ENCODE measurements at regions not wholly inside any gene's neighbourhood (a gene's known extent, or its start where the extent isn't known, plus 50 kb on each side); places are given as distances from the start of the nearest gene placed in this dataset.

DNA sequence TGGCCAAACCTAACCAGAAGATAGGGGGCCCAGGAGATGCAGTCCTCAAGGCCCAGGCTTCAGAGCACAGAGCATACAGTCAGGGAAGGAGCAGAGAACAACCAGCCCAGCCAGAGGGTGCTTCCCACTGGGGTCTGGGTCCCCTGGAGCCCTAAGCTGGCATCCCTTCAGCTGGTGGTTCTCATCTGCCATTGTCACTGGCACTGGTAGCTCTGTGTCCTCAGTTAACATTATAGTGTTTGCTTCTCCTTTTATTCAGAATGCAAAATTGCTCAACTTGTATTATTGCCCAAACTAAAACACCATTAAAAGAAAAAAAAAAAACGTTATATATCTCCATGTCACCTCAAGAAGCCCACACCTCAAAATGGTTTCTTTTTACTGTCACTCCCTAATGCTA, 219.2 kb downstream of the ENC1 start:
- TF ChIP-seq POLR2A (IDR thresholded peaks at IDR 0.05), result no peak
- TF ChIP-seq, protein P1, sequence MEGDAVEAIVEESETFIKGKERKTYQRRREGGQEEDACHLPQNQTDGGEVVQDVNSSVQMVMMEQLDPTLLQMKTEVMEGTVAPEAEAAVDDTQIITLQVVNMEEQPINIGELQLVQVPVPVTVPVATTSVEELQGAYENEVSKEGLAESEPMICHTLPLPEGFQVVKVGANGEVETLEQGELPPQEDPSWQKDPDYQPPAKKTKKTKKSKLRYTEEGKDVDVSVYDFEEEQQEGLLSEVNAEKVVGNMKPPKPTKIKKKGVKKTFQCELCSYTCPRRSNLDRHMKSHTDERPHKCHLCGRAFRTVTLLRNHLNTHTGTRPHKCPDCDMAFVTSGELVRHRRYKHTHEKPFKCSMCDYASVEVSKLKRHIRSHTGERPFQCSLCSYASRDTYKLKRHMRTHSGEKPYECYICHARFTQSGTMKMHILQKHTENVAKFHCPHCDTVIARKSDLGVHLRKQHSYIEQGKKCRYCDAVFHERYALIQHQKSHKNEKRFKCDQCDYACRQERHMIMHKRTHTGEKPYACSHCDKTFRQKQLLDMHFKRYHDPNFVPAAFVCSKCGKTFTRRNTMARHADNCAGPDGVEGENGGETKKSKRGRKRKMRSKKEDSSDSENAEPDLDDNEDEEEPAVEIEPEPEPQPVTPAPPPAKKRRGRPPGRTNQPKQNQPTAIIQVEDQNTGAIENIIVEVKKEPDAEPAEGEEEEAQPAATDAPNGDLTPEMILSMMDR (IDR thresholded peaks at IDR 0.05), result no peak

Data from uterus (tissue), 2 donors.